NCI-H2171 treated with DMSO at 0.1 percent for 48 hours (cell line): ENCODE measurements at regions not wholly inside any gene's neighbourhood (a gene's known extent, or its start where the extent isn't known, plus 50 kb on each side); places are given as distances from the start of the nearest gene placed in this dataset.
A peak's percentile ranks its signal among the peaks of the same experiment; 100 is the strongest.
"Not testable (repeated sequence)": the region's sequence is repeated elsewhere in the genome, so short reads cannot be mapped to it uniquely, and the experiment has no call there.

Source experiments
- DNase-seq: peaks from one replicate; lab custom pipeline; 2025; lab: John Stamatoyannopoulos, UW

DNA sequence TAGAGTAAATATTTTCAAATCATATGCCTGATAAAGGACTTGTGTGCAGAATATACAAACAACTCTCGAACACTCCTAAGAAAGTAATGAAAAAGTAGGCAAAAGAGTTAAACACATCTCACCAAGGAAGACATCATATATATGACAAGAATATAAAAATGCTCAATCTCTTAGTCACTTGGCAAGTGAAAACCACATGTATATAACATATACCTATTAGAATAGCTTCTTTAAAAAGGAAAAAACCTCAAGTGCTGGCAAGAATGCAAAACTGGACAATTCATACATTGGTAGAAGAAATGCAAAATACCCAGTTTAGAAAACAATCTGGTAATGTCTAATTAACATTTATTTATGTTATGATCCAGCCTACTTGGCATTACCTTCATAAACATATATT lies 146.6 kb upstream of the DGKB start:
- DNase-seq: no peak

DNA sequence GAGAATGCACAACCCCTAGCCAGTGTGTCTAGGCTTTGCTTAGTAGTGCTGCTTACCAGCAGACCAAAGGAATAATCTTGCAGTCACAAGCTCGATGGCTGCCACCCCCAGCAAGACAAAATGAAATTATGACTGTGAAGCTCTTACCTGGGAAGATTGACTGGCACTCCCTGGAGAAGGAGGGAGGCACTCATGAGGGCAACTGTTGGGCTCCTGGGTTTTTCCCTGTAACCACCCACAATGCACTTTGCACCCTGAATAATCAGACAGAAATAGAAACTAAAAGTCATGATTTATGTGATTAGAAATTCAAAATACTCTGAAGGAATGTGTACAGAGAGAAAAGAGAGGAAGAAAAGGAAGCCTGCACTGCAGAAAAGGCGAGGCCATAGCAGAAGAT lies 144.3 kb upstream of the DGKB start:
- DNase-seq: no peak

DNA sequence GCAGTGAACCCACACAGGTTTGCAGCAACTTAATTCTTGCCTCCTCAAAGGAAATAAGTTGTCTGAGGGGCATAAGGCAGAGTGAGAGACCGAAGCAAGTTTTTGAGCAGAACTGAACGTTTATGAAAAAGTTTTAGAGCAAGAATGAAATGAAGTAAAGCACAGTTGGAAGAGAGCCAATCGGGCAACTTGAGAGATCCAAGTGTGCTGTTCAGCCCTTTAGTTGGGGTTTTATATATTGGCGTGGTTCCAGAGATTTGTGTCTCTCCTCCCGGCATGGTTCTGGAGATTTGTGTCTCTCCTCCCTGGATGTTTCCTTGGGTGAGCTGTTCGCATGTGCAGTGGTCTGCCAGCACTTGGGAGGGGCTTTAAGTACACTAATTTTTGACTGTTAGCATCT lies 141.4 kb upstream of the DGKB start:
- peak; percentile 19 for DNase-seq

DNA sequence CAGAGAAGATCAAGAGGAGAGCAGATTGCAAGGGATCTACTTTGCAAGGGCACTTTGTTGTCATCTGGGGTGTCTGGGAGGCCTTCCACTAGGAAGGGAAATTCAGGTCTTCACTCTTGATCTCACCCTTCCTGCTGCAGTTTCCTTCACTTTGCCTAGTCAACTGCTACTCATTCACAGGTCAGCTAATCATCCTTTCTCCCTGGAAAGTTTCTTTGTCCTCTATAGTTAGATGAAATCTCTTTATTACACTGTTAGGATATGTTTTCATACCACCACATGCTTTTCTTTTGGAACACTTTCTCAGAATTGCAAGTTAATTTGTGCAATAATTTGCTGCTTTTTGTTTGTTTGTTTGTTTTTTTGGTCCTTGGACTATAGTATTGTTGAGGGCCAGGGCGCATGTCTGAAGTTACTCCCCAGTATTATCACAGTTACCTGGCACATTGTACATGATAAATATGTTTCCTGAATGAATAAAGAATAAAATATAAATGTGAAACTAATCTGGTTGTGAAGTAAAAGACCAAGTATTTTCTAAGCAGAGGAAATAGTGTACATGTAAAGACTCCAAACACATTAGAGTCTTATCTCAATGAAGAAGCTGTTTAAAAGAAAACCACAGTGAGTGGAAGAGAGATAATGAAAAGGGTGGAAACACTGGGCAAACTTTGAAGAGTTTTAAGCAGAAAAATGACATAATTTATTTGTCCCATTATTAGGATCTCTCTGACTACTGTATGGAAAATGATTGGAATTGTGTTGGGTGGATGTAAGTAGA lies 139.9 kb upstream of the DGKB start:
- no peak for DNase-seq

DNA sequence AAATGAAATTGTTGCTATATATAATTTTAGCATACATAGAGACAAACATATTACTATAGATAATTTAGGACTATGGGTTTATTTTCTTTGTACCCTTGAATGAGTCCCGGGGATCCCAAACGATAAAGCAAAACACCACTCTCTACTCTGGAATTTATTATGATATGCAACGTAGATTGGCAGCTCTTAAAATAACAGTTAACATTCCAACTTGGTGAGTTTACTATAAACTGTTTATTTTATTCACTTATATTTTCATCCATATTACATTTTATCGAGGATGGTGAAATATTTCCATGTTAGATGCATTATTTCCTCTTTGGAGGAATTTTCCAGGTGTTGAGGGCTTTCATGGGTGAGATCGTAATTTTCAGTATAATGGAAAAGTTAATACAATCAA lies 138.7 kb upstream of the DGKB start:
- no peak for DNase-seq

DNA sequence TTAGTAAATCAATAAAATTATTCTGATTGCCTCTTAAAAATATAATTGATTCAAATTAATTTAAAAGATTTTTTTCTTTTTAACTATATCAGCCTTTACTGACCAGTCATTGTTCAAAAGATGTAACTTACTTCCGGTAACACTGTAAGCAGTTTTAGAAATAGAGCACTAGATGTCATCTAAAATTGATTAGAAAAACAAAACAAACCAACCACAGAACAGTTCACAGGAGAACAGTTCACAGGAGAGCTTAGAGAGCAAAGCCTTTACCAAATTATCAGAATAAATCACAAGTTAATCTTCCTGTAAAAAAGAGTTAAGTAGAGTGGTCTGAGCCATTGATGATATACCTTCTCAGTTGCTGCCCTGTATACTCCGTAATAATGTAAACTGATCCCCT lies 133.3 kb upstream of the DGKB start:
- DNase-seq: no peak

DNA sequence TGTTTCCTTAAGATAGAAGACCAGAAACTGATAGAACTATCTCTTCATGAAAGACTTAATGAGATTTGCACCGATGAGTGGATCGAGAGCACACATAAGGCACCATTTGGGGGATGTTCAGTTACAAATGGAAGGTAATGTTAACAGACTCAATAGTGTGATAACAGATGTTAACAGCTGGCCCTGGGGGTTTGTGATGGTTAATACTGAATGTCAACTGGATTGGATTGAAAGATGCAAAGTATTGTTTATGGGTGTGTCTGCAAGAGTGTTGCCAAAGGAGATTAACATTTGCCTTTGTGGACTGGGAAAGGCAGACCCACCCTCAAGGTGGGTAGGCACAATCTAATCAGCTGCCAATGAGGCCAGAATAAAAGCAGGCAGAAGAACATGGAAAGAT lies 130.5 kb upstream of the DGKB start:
- DNase-seq: peak; percentile 59

DNA sequence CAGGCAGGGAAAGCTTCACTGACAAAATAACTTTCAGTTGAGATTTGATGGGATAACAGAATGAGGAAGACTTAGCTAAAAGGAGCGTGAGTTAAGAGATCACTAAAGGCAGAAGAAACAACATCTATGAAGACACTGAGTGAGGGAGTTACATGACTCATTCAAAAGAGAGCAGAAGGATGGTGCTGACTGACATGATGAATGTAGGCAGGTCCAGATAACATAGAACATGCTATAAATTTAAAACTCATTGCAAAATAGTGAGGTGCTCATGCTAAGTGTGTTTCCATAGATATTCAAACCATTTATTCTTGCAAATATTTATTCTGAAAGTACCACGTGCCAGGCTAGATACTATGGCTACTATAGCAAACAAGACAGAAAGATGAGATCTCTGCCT lies 116.4 kb upstream of the DGKB start:
- no peak for DNase-seq

DNA sequence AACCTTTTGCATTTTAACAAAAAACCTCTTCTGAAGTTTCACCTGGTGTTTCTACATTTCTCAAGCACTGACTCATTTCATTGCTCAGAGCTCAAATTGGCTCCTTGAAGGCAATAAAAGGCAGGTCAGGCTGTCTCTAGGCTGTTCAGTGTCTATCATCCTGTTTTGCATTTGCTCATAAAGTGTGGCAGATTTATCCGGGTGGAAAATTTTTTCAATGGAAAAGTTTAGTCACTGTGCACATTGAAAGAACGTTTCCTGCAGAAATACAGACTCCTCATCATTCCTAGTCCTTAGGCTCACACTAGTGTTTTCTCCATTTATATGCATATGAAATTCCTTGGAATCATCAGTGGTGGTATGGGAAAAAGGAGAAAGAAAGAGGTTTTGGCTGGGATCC lies 114.2 kb upstream of the DGKB start:
- DNase-seq: peak; percentile 22

DNA sequence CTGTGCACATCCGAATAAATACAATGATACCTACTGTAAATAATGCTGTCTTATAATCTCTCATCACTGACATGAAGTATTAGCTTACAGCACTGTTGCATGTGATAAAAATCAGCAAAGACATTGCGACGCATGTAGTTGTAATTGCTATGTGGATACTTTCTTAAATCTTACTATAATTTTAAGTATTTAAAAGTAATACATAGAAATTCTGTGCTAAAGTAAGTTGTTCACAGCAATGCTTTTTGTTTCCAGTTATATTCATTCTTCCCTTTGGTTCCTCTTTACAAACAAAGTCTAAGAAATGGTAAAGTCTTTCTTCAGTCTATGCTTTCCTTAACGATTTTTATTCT lies 113.7 kb upstream of the DGKB start:
- DNase-seq: no peak

DNA sequence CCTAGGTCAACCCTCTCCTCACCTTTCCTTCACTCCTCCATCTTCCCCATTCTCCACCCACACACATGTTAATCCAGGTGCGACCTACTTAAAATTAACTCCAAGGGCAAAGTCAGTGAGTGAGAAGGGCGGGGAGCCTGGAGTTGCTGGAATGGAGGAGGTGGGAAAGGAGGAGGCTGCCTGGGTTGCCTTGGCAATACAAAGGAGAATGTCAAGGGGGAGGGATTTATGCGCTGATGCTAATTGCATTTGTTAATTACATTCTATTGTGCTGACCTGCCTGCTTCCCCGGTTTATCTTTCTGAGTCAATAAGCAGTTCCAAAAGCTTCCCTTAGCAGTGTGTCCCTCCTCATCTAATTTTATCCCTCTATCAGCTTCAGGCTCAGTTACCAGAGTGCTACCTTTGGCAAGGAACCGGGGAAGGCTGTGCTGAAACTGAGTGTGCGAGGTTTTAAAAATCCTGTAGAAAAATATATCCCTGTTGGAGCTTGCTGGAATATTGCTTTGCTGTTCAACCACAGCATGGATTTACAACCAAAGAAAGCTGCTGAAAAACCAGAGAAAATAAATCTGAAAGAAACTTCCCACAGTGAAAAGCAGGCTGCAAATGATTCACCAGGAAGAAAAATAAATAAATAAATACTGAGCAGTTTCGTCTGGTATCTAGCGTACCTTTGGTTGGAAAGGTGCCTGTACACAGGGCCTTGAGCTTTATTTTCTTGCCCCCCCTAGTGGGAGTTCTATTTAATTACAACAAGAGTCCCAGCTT lies 113.2 kb upstream of the DGKB start:
- DNase-seq: peak; percentile 88

DNA sequence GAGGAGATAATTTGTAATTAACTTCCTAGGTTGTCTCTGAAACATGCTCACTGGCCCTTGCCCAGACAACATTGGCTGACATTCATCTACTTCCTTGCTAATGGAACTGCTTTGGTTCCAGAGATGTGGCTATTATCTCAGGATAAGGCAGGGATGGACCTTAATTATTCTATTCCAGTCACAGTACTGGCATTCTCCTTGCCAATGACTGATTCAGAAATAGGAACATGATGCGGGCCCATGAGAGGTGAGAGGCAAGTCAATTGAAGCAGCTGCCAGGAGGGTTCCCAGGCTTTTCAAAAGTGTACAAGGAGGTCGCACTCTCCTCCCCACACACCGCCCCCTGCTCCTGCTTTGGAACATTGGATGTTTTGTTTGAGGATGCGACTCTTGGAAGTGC lies 109.6 kb upstream of the DGKB start:
- no peak for DNase-seq

DNA sequence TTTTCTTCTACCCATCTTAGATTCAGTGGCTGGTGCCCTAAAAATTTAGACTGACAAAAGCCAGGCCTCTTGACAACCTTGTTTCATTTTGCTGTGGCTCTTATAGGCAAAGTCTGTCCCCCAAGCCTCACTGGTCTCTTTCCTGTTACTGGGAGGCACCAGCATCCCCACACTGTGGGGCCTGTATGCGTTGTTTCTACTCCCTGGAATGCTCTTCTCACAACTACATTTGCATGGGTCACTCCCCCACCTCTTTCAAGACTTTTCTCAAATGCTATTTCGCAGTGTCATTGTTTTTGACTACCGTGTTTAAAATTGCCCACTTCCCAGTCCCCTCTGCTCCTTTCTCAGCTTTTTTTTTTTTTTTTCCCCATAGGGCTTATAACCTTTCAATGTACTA lies 108.7 kb upstream of the DGKB start:
- no peak for DNase-seq

DNA sequence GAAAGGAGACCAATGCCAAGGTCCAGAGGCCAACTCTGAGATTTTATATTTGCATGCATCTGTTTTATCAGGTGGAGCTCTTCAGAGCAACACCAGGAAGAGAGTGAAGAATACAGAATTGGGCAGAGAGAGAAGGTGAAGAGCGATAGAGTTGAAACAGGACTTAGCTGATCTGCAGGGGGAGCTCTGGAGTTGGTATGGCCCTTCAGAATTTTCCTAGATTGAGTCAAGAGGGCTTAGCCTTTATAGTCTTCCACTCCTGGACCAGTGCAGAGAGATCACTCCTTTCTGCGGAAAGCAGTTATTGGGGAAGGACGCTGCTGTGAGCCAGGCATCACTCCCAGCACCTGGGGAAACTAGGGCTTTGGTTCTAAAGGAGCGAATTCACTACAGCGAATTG lies 105.0 kb upstream of the DGKB start:
- DNase-seq: peak; percentile 24

DNA sequence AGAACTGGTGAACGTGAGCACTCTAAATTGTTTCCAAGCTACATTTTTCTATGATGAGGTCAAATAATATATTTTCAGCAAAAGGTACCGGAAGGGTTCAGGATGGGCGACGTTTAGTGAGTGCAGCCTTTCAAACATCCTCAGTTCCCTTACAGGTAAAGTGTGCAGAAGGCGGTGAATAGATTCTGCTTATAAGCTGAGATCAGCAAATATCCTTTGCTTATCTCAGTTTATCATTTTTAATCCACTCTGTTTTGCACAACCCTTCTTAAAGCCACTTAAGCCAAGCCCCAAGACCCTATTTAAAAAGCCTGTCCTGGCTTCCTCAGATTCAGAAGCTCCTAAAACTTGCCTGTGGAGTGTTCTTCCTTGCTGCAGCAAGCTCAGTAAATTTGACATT lies 103.1 kb upstream of the DGKB start:
- no peak for DNase-seq

DNA sequence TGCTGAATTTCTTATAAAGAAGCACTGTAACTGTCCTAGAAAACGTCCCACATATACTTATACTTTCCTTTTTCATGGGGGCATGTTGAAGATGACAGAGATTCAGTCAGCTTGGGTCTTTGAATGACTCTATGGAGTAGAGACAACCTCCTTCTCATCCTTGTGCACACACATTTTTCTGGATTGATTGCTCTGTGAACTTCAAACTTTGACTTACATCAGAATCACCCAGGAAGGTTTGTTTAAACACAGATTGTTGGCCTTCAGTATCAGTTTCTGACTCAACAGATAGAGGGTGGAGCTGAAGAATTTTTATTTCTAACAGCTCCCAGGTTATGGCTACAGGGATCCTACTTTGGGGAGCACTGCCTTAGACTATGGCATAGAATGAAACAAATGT lies 97.6 kb upstream of the DGKB start:
- DNase-seq: no peak

DNA sequence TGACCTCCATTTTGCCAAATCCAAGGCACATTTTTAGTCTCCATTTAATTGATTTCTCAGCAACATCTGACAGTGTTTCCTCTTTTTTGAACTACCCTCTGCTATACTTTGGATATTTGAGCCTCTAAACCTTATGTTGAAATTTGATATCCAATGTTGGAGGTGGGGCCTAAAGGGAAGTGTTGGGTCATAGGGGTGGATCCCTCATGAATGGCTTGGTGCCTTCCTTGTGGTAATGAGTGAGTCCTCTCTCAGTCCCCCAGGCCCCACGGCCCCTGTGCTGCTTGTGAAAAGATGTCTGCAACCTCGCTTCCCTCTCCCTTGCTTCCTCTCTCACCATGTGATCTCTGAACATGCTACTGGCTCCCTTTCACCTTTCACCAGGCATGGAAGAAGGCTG lies 96.8 kb upstream of the DGKB start:
- DNase-seq: peak; percentile 50

DNA sequence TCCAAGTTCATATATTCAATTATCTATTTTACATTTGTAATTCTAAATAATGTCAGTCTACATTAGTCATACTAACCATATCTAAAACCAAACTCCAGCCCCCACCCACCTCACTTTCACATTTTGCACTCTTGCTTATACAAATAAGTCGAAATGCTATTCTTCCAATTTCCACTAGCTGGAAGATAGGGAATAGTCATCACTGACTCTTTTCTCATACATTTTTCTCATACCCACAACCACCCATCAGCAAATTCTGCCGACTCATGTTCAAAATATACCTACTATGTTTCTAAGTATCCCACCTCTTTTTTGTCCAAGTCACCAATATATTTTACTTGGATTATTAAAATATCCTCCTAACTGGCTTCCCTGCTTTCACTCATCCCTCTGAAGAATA lies 93.2 kb upstream of the DGKB start:
- no peak for DNase-seq

DNA sequence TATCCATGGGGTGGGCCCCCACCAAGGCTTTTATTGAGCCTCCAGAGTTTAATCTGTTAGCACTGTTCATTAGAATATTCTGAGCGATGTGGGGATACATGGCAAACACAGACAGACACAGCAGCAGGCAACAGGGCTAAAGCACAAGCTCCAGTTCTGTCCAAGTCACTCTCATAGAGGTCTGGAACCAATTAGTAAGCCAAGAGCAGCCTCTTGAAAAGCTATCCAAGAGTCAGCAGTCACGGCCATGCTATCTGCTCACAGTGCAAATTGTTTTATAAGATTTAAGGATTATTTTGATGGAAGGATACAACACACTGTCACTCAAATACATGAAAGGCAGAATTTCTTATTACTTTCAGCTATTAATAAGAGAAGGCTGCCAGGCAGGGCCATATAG lies 86.4 kb upstream of the DGKB start:
- DNase-seq: no peak

DNA sequence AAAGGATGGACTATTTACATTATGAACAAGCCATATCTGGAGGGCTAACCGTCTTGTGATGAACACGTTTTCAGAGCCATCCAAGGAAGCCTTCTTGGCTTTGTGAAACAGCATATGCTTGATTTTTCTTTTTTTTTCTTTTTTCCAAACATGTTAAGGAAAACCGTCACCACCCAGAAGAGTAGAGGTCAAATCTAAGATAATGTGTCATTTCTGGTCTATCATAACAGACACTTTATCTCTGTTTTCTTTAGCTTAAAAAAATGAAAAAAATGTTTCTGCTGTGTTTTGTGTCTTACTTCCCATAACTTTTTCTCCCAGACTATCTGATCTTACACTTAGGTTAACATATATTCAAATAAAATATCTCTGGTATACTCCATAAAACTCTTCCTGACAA lies 76.1 kb upstream of the DGKB start:
- no peak for DNase-seq

DNA sequence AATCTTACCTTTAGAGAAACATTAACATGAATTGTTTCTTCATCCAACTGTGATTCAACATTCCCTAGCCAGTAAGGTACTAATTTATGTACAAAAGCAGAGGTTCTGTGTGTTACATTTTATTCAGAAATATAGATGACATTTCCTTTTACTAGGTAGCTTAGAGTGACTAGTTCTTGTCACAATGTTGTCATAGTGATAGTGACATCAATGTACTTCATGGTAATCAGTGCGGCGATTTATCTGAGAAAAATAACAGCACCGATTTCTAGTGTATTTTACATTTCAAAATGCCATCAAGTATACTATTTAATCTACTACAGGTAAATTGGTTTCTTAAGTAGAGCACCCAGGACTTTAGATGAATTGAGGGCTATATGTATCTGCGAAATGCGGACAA lies 72.1 kb upstream of the DGKB start:
- DNase-seq: no peak

DNA sequence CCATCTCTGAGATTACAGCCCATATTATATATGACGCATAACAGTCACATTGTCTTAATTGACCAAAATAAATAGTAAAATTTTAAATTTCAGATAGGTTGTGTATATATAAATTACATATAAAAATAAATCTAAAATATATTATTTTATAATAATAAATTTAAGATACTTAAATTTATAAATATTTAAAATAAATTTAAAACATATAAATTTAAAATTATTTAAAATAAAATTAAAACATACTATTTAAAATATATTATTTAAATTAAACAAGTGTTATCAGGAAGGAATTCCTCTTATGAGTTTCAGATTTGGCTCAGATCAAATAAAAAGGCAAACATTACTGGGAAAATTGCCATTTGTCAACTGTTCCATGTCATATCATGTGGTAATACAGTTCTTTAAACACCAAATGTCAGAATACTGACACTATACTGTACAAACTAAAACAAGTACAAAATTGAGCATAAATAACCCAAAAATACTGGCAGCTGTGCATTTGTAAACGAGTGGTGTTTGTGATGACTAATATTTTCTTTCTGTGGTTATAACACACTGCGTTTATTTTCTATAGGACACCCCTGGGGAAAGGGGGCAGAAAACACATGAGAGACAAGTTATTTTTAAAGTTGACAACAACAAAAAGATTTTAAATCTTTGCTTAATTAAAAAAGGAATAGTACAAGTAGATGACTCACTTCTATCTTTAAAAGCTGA lies 71.3 kb upstream of the DGKB start:
- DNase-seq: no peak

DNA sequence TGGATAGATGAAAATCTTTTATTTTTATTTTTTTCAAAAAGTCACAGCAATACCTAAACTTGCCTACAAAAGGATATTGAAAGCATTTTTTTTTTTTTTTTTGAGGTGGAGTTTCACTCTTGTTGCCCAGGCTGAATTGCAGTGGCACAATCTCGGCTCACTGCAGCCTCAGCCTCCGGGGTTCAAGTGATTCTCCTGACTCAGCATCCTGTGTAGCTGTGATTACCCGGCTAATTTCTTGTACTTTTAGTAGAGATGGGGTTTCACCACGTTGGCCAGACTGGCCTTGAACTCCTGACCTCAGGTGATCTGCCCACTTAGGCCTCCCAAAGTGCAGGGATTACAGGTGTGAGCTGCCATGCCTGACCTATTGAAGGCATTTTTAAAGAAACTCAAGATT lies 69.1 kb upstream of the DGKB start:
- not testable (repeated sequence) for DNase-seq
